GM23248 (cell line): ENCODE measurements at regions not wholly inside any gene's neighbourhood (a gene's known extent, or its start where the extent isn't known, plus 50 kb on each side); places are given as distances from the start of the nearest gene placed in this dataset.
"Not testable (repeated sequence)": the region's sequence is repeated elsewhere in the genome, so short reads cannot be mapped to it uniquely, and the experiment has no call there.

Experiments used
- EZH2 ChIP-seq: fragments of 200-600 bp; sonication (generic); IDR thresholded peaks from 2 replicates; pipeline ENCODE4 v1.6.1; 2018; ENCODE audit warnings: antibody characterized with exemption, mild to moderate bottlenecking; ENCODE audit not compliant: insufficient read depth, poor library complexity, severe bottlenecking
- EZH2phosphoT487 ChIP-seq: fragments of 200-600 bp; sonication (generic); IDR thresholded peaks from 2 replicates; pipeline ENCODE4 v1.6.1; 2018; ENCODE audit warnings: antibody characterized with exemption, moderate library complexity, mild to moderate bottlenecking, low read depth; ENCODE audit not compliant: insufficient read depth

DNA sequence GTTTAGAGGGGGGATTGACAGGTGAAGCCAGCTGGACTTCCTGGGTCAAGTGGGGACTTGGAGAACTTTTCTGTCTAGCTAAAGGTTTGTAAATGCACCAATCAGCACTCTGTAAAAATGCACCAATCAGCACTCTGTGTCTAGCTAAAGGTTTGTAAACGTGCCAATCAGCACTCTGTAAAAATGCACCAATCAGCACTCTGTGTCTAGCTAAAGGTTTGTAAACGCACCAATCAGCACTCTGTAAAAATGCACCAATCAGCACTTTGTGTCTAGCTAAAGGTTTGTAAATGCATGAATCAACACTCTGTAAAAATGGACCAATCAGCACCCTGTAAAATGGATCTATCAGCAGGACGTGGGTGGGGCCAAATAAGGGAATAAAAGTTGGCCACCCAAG, 120.1 kb upstream of the AGTR1 start:
- not testable (repeated sequence) for TF ChIP-seq EZH2, EZH2phosphoT487
